ENCODE measurements at regions not wholly inside any gene's neighbourhood (a gene's known extent, or its start where the extent isn't known, plus 50 kb on each side); places are given as distances from the start of the nearest gene placed in this dataset.

- Histone ChIP-seq H3K9me3 (no peaks in the 10 kb centered on the region), H3K27me3 (replicated peaks in 1 of 2; ENCODE audit: control insufficient read depth in 2 of 2, extremely low read depth in 1 of 2, insufficient read depth in 2 of 2, low read length in 1 of 2) (no peaks in the 10 kb centered on the region), H3K4me3 (ENCODE audit: control insufficient read depth in 1 of 2, extremely low read depth in 1 of 2, low read length in 1 of 2) (no peak overlapping the region), H3K36me3 (ENCODE audit: control insufficient read depth in 2 of 2, extremely low read depth in 1 of 2, insufficient read depth in 1 of 2, low read length in 1 of 2) (no peaks in the 10 kb centered on the region), H3K27ac (ENCODE audit: low read length) (no peak overlapping the region), H3K4me1 (ENCODE audit: control insufficient read depth in 1 of 2, extremely low read depth in 1 of 2, insufficient read depth in 2 of 2, low read length in 2 of 2) (no peaks in the 10 kb centered on the region)
- no peak for DNase-seq
- Mint-ChIP-seq H3K4me3 (no peak overlapping the region), H3K27me3 (peaks cover 0 to 2% of the 10 kb centered on the region in 2 donors), H3K36me3 (no peaks in the 10 kb centered on the region), H3K9me3 (peaks cover 0 to 5% (median 0%) of the 10 kb centered on the region in 3 donors), H3K27ac (no peak overlapping the region), H3K4me1 (no peaks in the 10 kb centered on the region)
- ATAC-seq (replicated peaks in 1 of 4), result no peak
- POLR2A ChIA-PET, result no interaction called here
- WGBS (ENCODE audit: insufficient coverage), result no CpG with 5 or more reads among the region's 1 CpG
- CTCF ChIA-PET, result no interaction called here
Measured at GRCh38 chr5:124919076-124919475, 172.6 kb upstream of the ZNF608 start.

- no peak for ATAC-seq (replicated peaks in 1 of 4)
- POLR2A ChIA-PET, result no interaction called here
Measured at GRCh38 chr5:124919747-124920525, 173.5 kb upstream of the ZNF608 start.

GRCh38 chr5:124920909-124921666, 174.6 kb upstream of the ZNF608 start:
- CTCF ChIA-PET, result no interaction called here
- ATAC-seq (replicated peaks in 1 of 4) (no peak), DNase-seq (no peak)
- H3K27ac Mint-ChIP-seq, result no peak overlapping the region
- H3K36me3 Mint-ChIP-seq, result no peaks in the 10 kb centered on the region
- no peaks in the 10 kb centered on the region for H3K27me3 Mint-ChIP-seq
- WGBS (ENCODE audit: insufficient coverage), result 74% methylated on average over 5 of the region's 9 CpGs
- H3K27me3 ChIP-seq (replicated peaks in 1 of 2; ENCODE audit: control insufficient read depth in 2 of 2, extremely low read depth in 1 of 2, insufficient read depth in 2 of 2, low read length in 1 of 2), result no peaks in the 10 kb centered on the region
- no peaks in the 10 kb centered on the region for H3K4me1 Mint-ChIP-seq
- no peaks in the 10 kb centered on the region for H3K36me3 ChIP-seq (ENCODE audit: control insufficient read depth in 2 of 2, extremely low read depth in 1 of 2, insufficient read depth in 1 of 2, low read length in 1 of 2)
- H3K27ac ChIP-seq (ENCODE audit: low read length), result no peak overlapping the region
- no peaks in the 10 kb centered on the region for H3K4me1 ChIP-seq (ENCODE audit: control insufficient read depth in 1 of 2, extremely low read depth in 1 of 2, insufficient read depth in 2 of 2, low read length in 2 of 2)
- H3K9me3 Mint-ChIP-seq, result peaks cover 0 to 3% (median 0%) of the 10 kb centered on the region in 3 donors
- no peaks in the 10 kb centered on the region for H3K9me3 ChIP-seq
- no peak overlapping the region for H3K4me3 ChIP-seq (ENCODE audit: control insufficient read depth in 1 of 2, extremely low read depth in 1 of 2, low read length in 1 of 2)
- no peak overlapping the region for H3K4me3 Mint-ChIP-seq
- POLR2A ChIA-PET, result no interaction called here

More at GRCh38 chr5:124919747-124920525, 173.5 kb upstream of the ZNF608 start:
- Mint-ChIP-seq H3K27ac (no peak overlapping the region), H3K27me3 (peaks cover 0 to 2% of the 10 kb centered on the region in 2 donors), H3K9me3 (peaks cover 0 to 5% (median 0%) of the 10 kb centered on the region in 3 donors), H3K4me3 (no peak overlapping the region), H3K4me1 (no peaks in the 10 kb centered on the region), H3K36me3 (no peaks in the 10 kb centered on the region)
- Histone ChIP-seq H3K4me3 (ENCODE audit: control insufficient read depth in 1 of 2, extremely low read depth in 1 of 2, low read length in 1 of 2) (no peak overlapping the region), H3K27me3 (replicated peaks in 1 of 2; ENCODE audit: control insufficient read depth in 2 of 2, extremely low read depth in 1 of 2, insufficient read depth in 2 of 2, low read length in 1 of 2) (no peaks in the 10 kb centered on the region), H3K9me3 (no peaks in the 10 kb centered on the region), H3K4me1 (ENCODE audit: control insufficient read depth in 1 of 2, extremely low read depth in 1 of 2, insufficient read depth in 2 of 2, low read length in 2 of 2) (no peaks in the 10 kb centered on the region), H3K27ac (ENCODE audit: low read length) (no peak overlapping the region), H3K36me3 (ENCODE audit: control insufficient read depth in 2 of 2, extremely low read depth in 1 of 2, insufficient read depth in 1 of 2, low read length in 1 of 2) (no peaks in the 10 kb centered on the region)
- DNase-seq, result no peak
- 80% methylated on average over 1 of the region's 6 CpGs for WGBS (ENCODE audit: insufficient coverage)
- CTCF ChIA-PET, result no interaction called here

GRCh38 chr5:124921694-124922093, 175.3 kb upstream of the ZNF608 start:
- Mint-ChIP-seq H3K9me3 (no peaks in the 10 kb centered on the region), H3K36me3 (no peaks in the 10 kb centered on the region), H3K4me1 (no peaks in the 10 kb centered on the region), H3K27me3 (no peaks in the 10 kb centered on the region), H3K27ac (no peak overlapping the region), H3K4me3 (no peak overlapping the region)
- H3K36me3 ChIP-seq (ENCODE audit: control insufficient read depth in 2 of 2, extremely low read depth in 1 of 2, insufficient read depth in 1 of 2, low read length in 1 of 2), result no peaks in the 10 kb centered on the region
- DNase-seq, result no peak
- ATAC-seq (replicated peaks in 1 of 4), result no peak
- no peak overlapping the region for H3K27ac ChIP-seq (ENCODE audit: low read length)
- H3K4me3 ChIP-seq (ENCODE audit: control insufficient read depth in 1 of 2, extremely low read depth in 1 of 2, low read length in 1 of 2), result no peak overlapping the region
- no peaks in the 10 kb centered on the region for H3K9me3 ChIP-seq
- CTCF ChIA-PET, result no interaction called here
- POLR2A ChIA-PET, result no interaction called here
- H3K27me3 ChIP-seq (replicated peaks in 1 of 2; ENCODE audit: control insufficient read depth in 2 of 2, extremely low read depth in 1 of 2, insufficient read depth in 2 of 2, low read length in 1 of 2), result no peaks in the 10 kb centered on the region
- H3K4me1 ChIP-seq (ENCODE audit: control insufficient read depth in 1 of 2, extremely low read depth in 1 of 2, insufficient read depth in 2 of 2, low read length in 2 of 2), result no peaks in the 10 kb centered on the region
- no CpG with 5 or more reads among the region's 4 CpGs for WGBS (ENCODE audit: insufficient coverage)

GRCh38 chr5:124922255-124922975, 176.0 kb upstream of the ZNF608 start:
- ChIA-PET CTCF (no interaction called here), POLR2A (no interaction called here)
- Histone ChIP-seq H3K27ac (ENCODE audit: low read length) (no peak overlapping the region), H3K27me3 (replicated peaks in 1 of 2; ENCODE audit: control insufficient read depth in 2 of 2, extremely low read depth in 1 of 2, insufficient read depth in 2 of 2, low read length in 1 of 2) (no peaks in the 10 kb centered on the region), H3K36me3 (ENCODE audit: control insufficient read depth in 2 of 2, extremely low read depth in 1 of 2, insufficient read depth in 1 of 2, low read length in 1 of 2) (no peaks in the 10 kb centered on the region), H3K4me3 (ENCODE audit: control insufficient read depth in 1 of 2, extremely low read depth in 1 of 2, low read length in 1 of 2) (no peak overlapping the region), H3K4me1 (ENCODE audit: control insufficient read depth in 1 of 2, extremely low read depth in 1 of 2, insufficient read depth in 2 of 2, low read length in 2 of 2) (no peaks in the 10 kb centered on the region), H3K9me3 (no peaks in the 10 kb centered on the region)
- 80% methylated on average over 1 of the region's 6 CpGs for WGBS (ENCODE audit: insufficient coverage)
- Mint-ChIP-seq H3K36me3 (no peaks in the 10 kb centered on the region), H3K9me3 (peaks cover 0 to 1% (median 0%) of the 10 kb centered on the region in 3 donors), H3K27me3 (no peaks in the 10 kb centered on the region), H3K4me1 (no peaks in the 10 kb centered on the region), H3K27ac (no peak overlapping the region), H3K4me3 (no peak overlapping the region)
- no peak for DNase-seq
- no peak for ATAC-seq (replicated peaks in 1 of 4)

- Mint-ChIP-seq H3K4me1 (no peaks in the 10 kb centered on the region), H3K27ac (no peak overlapping the region), H3K4me3 (no peak overlapping the region), H3K9me3 (peaks cover 0 to 3% (median 0%) of the 10 kb centered on the region in 3 donors), H3K36me3 (no peaks in the 10 kb centered on the region), H3K27me3 (no peaks in the 10 kb centered on the region)
- H3K36me3 ChIP-seq (ENCODE audit: control insufficient read depth in 2 of 2, extremely low read depth in 1 of 2, insufficient read depth in 1 of 2, low read length in 1 of 2), result no peaks in the 10 kb centered on the region
- CTCF ChIA-PET, result no interaction called here
- no peaks in the 10 kb centered on the region for H3K9me3 ChIP-seq
- no peaks in the 10 kb centered on the region for H3K4me1 ChIP-seq (ENCODE audit: control insufficient read depth in 1 of 2, extremely low read depth in 1 of 2, insufficient read depth in 2 of 2, low read length in 2 of 2)
- H3K27me3 ChIP-seq (replicated peaks in 1 of 2; ENCODE audit: control insufficient read depth in 2 of 2, extremely low read depth in 1 of 2, insufficient read depth in 2 of 2, low read length in 1 of 2), result no peaks in the 10 kb centered on the region
- H3K27ac ChIP-seq (ENCODE audit: low read length), result no peak overlapping the region
- no CpG with 5 or more reads among the region's 1 CpG for WGBS (ENCODE audit: insufficient coverage)
- ATAC-seq (replicated peaks in 1 of 4) (no peak), DNase-seq (no peak)
- H3K4me3 ChIP-seq (ENCODE audit: control insufficient read depth in 1 of 2, extremely low read depth in 1 of 2, low read length in 1 of 2), result no peak overlapping the region
- POLR2A ChIA-PET, result no interaction called here
Measured at GRCh38 chr5:124923131-124923530, 176.7 kb upstream of the ZNF608 start.

Measured in T-cell (primary cell).